K562 (cell line): ENCODE measurements at regions not wholly inside any gene's neighbourhood (a gene's known extent, or its start where the extent isn't known, plus 50 kb on each side); places are given as distances from the start of the nearest gene placed in this dataset.

Experiments
- ATAC-seq: fragments of 200-7000 bp; cut with Tn5 transposase; 3 replicates; pipeline ENCODE4 v1.9.1; 2020; ENCODE audit warnings: moderate library complexity
- BruUV-seq: library from RNA; stranded (reverse); fragments of 400-500 nt; replicated peaks from 2 replicates; lab custom pipeline; 2021; lab: Mats Ljungman, UMichigan
- CTCF ChIA-PET: fragments of 300-600 bp; formaldehyde crosslinking; extraction: SDS; loops from one replicate; lab custom pipeline; 2021; ENCODE audit warnings: low intra/inter-chr PET ratio; lab: Yijun Ruan, JAX
- POLR2A ChIA-PET: fragments of 300-600, 350-650 bp; sonication (Branson Sonifier 250); formaldehyde crosslinking; extraction: SDS; loops from one replicate; lab custom pipeline; 2021; ENCODE audit warnings: antibody characterized with exemption, inconsistent platforms; lab: Yijun Ruan, JAX
- DNase-seq, 4 experiments: peaks; one replicate each; pipeline versions ENCODE4 v3.0.0 to v3.0.0-alpha.2; 2011 to 2018; ENCODE audit warnings: low spot score in 3 of 4, mixed read lengths in 3 of 4; ENCODE audit errors: extremely low read depth in 1 of 4
- FAIRE-seq: peaks from 2 replicates; lab custom pipeline; 2011; peaks lifted over from hg19 to GRCh38; lab: Jason Lieb, UNC
- H2AFZ ChIP-seq: 2 replicates; pipeline ENCODE4 v1.6.0; 2011; ENCODE audit warnings: low read depth, low read length, control low read depth, inconsistent platforms
- H3K27ac ChIP-seq: fragments of 200-600 bp; 3 replicates; pipeline ENCODE4 v1.8.0; 2011; ENCODE audit warnings: low read depth, mild to moderate bottlenecking, control low read depth, inconsistent platforms, low read length, moderate library complexity, mixed read lengths; ENCODE audit errors: extremely low read depth
- H3K27me3 ChIP-seq, 2 experiments: fragments of 300-600 bp in 1 of 2; 2 replicates in 1 of 2; 3 replicates in 1 of 2; pipeline versions ENCODE4 v1.6.0 to v1.8.0; 2011; ENCODE audit warnings: inconsistent platforms in 2 of 2, low read length in 2 of 2, mild to moderate bottlenecking in 1 of 2, mixed read lengths in 1 of 2, moderate library complexity in 1 of 2; ENCODE audit not compliant: control insufficient read depth in 2 of 2, insufficient read depth in 2 of 2
- H3K36me3 ChIP-seq: fragments of 300-600 bp; 3 replicates; pipeline ENCODE4 v1.8.0; 2011; ENCODE audit warnings: mild to moderate bottlenecking, low read length, inconsistent platforms; ENCODE audit not compliant: control insufficient read depth, insufficient read depth
- H3K4me1 ChIP-seq, 2 experiments: fragments of 200-600 bp in 1 of 2; replicated peaks in 1 of 2; 2 replicates in 1 of 2; 3 replicates in 1 of 2; pipeline versions ENCODE4 v1.5.1 to v1.8.0; 2011; ENCODE audit warnings: inconsistent platforms in 2 of 2, low read length in 2 of 2, mild to moderate bottlenecking in 1 of 2, mixed read lengths in 1 of 2, moderate library complexity in 1 of 2; ENCODE audit not compliant: control insufficient read depth in 2 of 2, insufficient read depth in 2 of 2
- H3K4me2 ChIP-seq: 2 replicates; pipeline ENCODE4 v1.6.1; 2011; ENCODE audit warnings: low read length, control low read depth, inconsistent platforms, mixed read lengths; ENCODE audit not compliant: insufficient read depth
- H3K4me3 ChIP-seq: fragments of 200-600 bp; sonication (generic), shearing (Covaris generic); 2 replicates; pipeline ENCODE4 v1.5.1; 2016; ENCODE audit warnings: control low read depth, inconsistent platforms
- H3K79me2 ChIP-seq: fragments of 200-600 bp; 3 replicates; pipeline ENCODE4 v1.8.0; 2011; ENCODE audit warnings: low read length, inconsistent platforms; ENCODE audit not compliant: control insufficient read depth, insufficient read depth
- H3K9ac ChIP-seq, 2 experiments: 2 replicates each; pipeline versions ENCODE4 v1.6.0 to v1.6.1; 2011; ENCODE audit warnings: low read depth in 2 of 2, low read length in 2 of 2, control low read depth in 1 of 2, inconsistent platforms in 1 of 2, mild to moderate bottlenecking in 1 of 2, mixed read lengths in 1 of 2; ENCODE audit not compliant: insufficient read depth in 1 of 2
- H3K9me1 ChIP-seq: one replicate; pipeline ENCODE4 v1.6.0; 2011; ENCODE audit warnings: inconsistent platforms, mild to moderate bottlenecking, low read length, moderate library complexity; ENCODE audit not compliant: control insufficient read depth, insufficient read depth
- H3K9me3 ChIP-seq: replicated peaks from 2 replicates; pipeline ENCODE4 v1.5.1; 2011; ENCODE audit warnings: low read depth, low read length, inconsistent platforms; ENCODE audit not compliant: control insufficient read depth, insufficient read depth
- H4K20me1 ChIP-seq: replicated peaks from 2 replicates; pipeline ENCODE4 v1.6.1; 2011; ENCODE audit warnings: low read length, inconsistent platforms, mixed read lengths; ENCODE audit not compliant: control insufficient read depth, insufficient read depth
- BRCA1 ChIP-seq, 2 experiments: fragments of 450-650 bp in 1 of 2; sonication (generic) in 1 of 2; formaldehyde crosslinking in 1 of 2; IDR thresholded peaks; 2 replicates each; pipeline versions ENCODE4 v1.5.0 to v1.6.1; 2017 to 2020; ENCODE audit warnings: mild to moderate bottlenecking in 1 of 2, missing genetic modification reagents in 1 of 2
- KHSRP ChIP-seq: fragments of 450-650 bp; IDR thresholded peaks from 2 replicates; pipeline ENCODE4 v1.6.1; 2017
- MEF2D ChIP-seq: conservative IDR thresholded peaks from 2 replicates; pipeline ENCODE4 v1.6.1; 2016; ENCODE audit warnings: low read depth, missing genetic modification characterization, missing compliant biosample characterization
- MYC ChIP-seq, 2 experiments: fragments of 250-450 bp in 1 of 2; sonication (Bioruptor Pico) in 1 of 2; IDR thresholded peaks; 2 replicates each; pipeline versions ENCODE4 v1.5.1 to v1.6.1; 2012 to 2021; ENCODE audit warnings: low read depth in 2 of 2, borderline replicate concordance in 1 of 2, improper control_type of control experiment in 1 of 2, low read length in 1 of 2, mild to moderate bottlenecking in 1 of 2, moderate library complexity in 1 of 2
- NKRF ChIP-seq: fragments of 450-650 bp; IDR thresholded peaks from 2 replicates; pipeline ENCODE4 v1.6.1; 2016; ENCODE audit warnings: borderline replicate concordance
- NR2C1 ChIP-seq, 2 experiments: fragments of 450-650 bp; IDR thresholded peaks; 2 replicates each; pipeline ENCODE4 v1.6.1; 2017; ENCODE audit warnings: mild to moderate bottlenecking in 2 of 2, antibody characterized with exemption in 1 of 2, inconsistent platforms in 1 of 2, missing compliant biosample characterization in 1 of 2, missing genetic modification characterization in 1 of 2
- PRDM10 ChIP-seq: fragments of 450-650 bp; IDR thresholded peaks from 2 replicates; pipeline ENCODE4 v1.6.1; 2018; ENCODE audit not compliant: partially characterized antibody
- TRIM28 ChIP-seq: fragments of 450-650 bp; IDR thresholded peaks from 2 replicates; pipeline ENCODE4 v1.6.1; 2017
- ZBTB17 ChIP-seq: fragments of 450-650 bp; formaldehyde crosslinking; IDR thresholded peaks from 2 replicates; pipeline ENCODE4 v1.4.0; 2020; ENCODE audit warnings: mild to moderate bottlenecking
- WGBS: fragments of 100-300 bp; shearing (Covaris generic); methylation state at CpG from one replicate; pipeline ENCODE4 v1.1.6; 2016; ENCODE audit warnings: low coverage, mixed read lengths; ENCODE audit not compliant: insufficient coverage; ENCODE audit errors: missing lambda C conversion rate; 5-methylcytosine and 5-hydroxymethylcytosine counted together
- in situ Hi-C: fragments of 300-500 bp; cut with MboI; formaldehyde crosslinking; loops from 4 replicates; pipeline ENCODE4 v1.15.0; 2018; ENCODE audit warnings: inconsistent platforms, mixed read lengths
- intact Hi-C: fragments of 100-400 bp; cut with micrococcal nuclease; formaldehyde crosslinking; loops from 2 replicates; pipeline ENCODE4 v1.14.2; 2022

GRCh38 chr11:114799476-114799875, 121.1 kb downstream of the NXPE2 start:
- CTCF ChIA-PET = no interaction called here
- no peak for FAIRE-seq

More at GRCh38 chr11:114799476-114799875, 121.1 kb downstream of the NXPE2 start:
- no peak overlapping the region for H3K9ac ChIP-seq
- H3K79me2 ChIP-seq = no peaks in the 10 kb centered on the region
- 0% methylated on average over 6 of the region's 6 CpGs for WGBS
- DNase-seq (no peak), ATAC-seq (no peak)
- POLR2A ChIA-PET = interaction anchor here (1.0 kb wide), 1 partner anchor 15 kb away, joined by 4 read pairs; no protein-coding TSS in a partner anchor
- H3K9me3 ChIP-seq = no peaks in the 10 kb centered on the region
- in situ Hi-C loops = no loop called here
- no peak overlapping the region for H3K4me2 ChIP-seq
- H4K20me1 ChIP-seq = no peaks in the 10 kb centered on the region
- H3K4me3 ChIP-seq = no peak overlapping the region
- intact Hi-C loops = no loop called here
- TF ChIP-seq ZBTB17 (no peak), MEF2D (tag) (no peak), MYC (IDR thresholded peaks at IDR 0.05; ENCODE audit: low read depth, low read length) (no peak), MYC (CRISPR knock-in tag; IDR thresholded peaks at IDR 0.05; ENCODE audit: borderline replicate concordance, low read depth) (no peak), KHSRP (no peak), NKRF (no peak), TRIM28 (no peak), BRCA1 (IDR thresholded peaks at IDR 0.05) (no peak), BRCA1 (CRISPR knock-in tag; IDR thresholded peaks at IDR 0.05) (no peak), NR2C1 (IDR thresholded peaks at IDR 0.05) (no peak), NR2C1 (tag; IDR thresholded peaks at IDR 0.05) (no peak), PRDM10 (no peak)
- no peaks in the 10 kb centered on the region for H3K9me1 ChIP-seq
- H3K27me3 ChIP-seq = no peaks in the 10 kb centered on the region
- no peaks in the 10 kb centered on the region for H3K4me1 ChIP-seq
- no peak overlapping the region for H2AFZ ChIP-seq
- no peaks in the 10 kb centered on the region for H3K36me3 ChIP-seq
- no peak overlapping the region for H3K27ac ChIP-seq
- BruUV-seq = no TSS peak
